ENCODE measurements at regions not wholly inside any gene's neighbourhood (a gene's known extent, or its start where the extent isn't known, plus 50 kb on each side); places are given as distances from the start of the nearest gene placed in this dataset.

- H3K27me3 Mint-ChIP-seq (ENCODE audit: low read depth): peaks cover 9% of the 10 kb centered on the region
- no peaks in the 10 kb centered on the region for H3K4me1 Mint-ChIP-seq
- no peaks in the 10 kb centered on the region for H3K9me3 Mint-ChIP-seq
- no peaks in the 10 kb centered on the region for H3K36me3 Mint-ChIP-seq
- TF ChIP-seq, protein P1, sequence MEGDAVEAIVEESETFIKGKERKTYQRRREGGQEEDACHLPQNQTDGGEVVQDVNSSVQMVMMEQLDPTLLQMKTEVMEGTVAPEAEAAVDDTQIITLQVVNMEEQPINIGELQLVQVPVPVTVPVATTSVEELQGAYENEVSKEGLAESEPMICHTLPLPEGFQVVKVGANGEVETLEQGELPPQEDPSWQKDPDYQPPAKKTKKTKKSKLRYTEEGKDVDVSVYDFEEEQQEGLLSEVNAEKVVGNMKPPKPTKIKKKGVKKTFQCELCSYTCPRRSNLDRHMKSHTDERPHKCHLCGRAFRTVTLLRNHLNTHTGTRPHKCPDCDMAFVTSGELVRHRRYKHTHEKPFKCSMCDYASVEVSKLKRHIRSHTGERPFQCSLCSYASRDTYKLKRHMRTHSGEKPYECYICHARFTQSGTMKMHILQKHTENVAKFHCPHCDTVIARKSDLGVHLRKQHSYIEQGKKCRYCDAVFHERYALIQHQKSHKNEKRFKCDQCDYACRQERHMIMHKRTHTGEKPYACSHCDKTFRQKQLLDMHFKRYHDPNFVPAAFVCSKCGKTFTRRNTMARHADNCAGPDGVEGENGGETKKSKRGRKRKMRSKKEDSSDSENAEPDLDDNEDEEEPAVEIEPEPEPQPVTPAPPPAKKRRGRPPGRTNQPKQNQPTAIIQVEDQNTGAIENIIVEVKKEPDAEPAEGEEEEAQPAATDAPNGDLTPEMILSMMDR (IDR thresholded peaks at IDR 0.05; ENCODE audit: unreplicated experiment): no peak
- DNase-seq (ENCODE audit: low spot score in 2 of 2, unreplicated experiment in 2 of 2): no peak
- no peak overlapping the region for H3K27ac Mint-ChIP-seq
- H3K4me3 Mint-ChIP-seq: no peak overlapping the region
Observed at GRCh38 chr20:9928955-9929354, 90.1 kb upstream of the PAK5 start.

DNA sequence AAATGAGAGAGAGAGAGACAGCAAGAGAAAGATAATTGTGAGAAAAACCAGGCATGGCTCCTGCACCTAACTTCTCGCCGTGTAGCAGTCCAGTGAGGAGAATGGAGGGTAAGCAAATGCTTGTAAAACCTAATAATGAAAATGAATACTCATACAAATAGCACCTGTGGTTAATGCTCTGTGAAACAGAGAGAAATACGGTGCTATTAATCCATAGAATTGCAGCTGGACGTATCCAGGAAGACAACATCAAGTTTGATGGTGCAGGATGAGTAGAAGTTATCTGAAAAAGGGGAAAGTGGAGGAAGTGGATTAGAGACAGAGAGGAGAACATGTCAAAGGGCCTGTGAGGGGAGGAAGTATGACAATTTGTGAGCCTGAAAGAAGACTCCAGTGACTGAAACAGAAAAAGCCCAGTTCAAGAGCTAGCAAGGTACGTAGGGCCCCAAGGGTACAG, 89.4 kb upstream of the PAK5 start:
- no peak overlapping the region for H3K4me3 Mint-ChIP-seq
- H3K4me1 Mint-ChIP-seq: no peaks in the 10 kb centered on the region
- H3K36me3 Mint-ChIP-seq: no peaks in the 10 kb centered on the region
- H3K27me3 Mint-ChIP-seq (ENCODE audit: low read depth): peaks cover 9% of the 10 kb centered on the region
- TF ChIP-seq, protein P1 (IDR thresholded peaks at IDR 0.05; ENCODE audit: unreplicated experiment): no peak
- no peaks in the 10 kb centered on the region for H3K9me3 Mint-ChIP-seq
- no peak for DNase-seq (ENCODE audit: low spot score in 2 of 2, unreplicated experiment in 2 of 2)
- H3K27ac Mint-ChIP-seq: no peak overlapping the region

GRCh38 chr20:9927224-9927623, 88.3 kb upstream of the PAK5 start:
- Mint-ChIP-seq H3K27me3 (ENCODE audit: low read depth) (peaks cover 9% of the 10 kb centered on the region), H3K36me3 (no peaks in the 10 kb centered on the region), H3K27ac (no peak overlapping the region), H3K9me3 (no peaks in the 10 kb centered on the region), H3K4me3 (no peak overlapping the region), H3K4me1 (no peaks in the 10 kb centered on the region)
- TF ChIP-seq, protein P1 (IDR thresholded peaks at IDR 0.05; ENCODE audit: unreplicated experiment): no peak
- DNase-seq (ENCODE audit: low spot score in 2 of 2, unreplicated experiment in 2 of 2): no peak

DNA sequence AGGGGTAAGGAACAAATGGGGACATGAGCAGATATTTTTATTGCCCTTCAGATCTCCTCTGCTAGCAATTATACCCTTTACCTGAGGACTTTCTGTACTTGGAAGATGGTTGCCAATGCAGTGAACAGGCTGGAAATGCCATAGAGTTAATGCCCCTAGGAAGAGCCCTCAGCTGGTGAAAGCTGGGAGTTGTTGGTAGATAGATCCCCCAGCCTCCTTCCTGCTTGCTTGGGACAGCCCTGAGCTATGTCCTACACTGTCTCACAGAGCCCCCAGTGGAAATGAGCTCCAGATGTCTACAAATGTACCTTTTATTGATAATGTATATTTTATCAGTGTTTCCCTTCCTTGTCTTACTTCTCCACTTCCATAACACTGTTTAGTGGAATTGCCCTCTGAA, 87.6 kb upstream of the PAK5 start:
- no peak for DNase-seq (ENCODE audit: low spot score in 2 of 2, unreplicated experiment in 2 of 2)
- no peak overlapping the region for H3K27ac Mint-ChIP-seq
- H3K4me3 Mint-ChIP-seq: no peak overlapping the region
- no peaks in the 10 kb centered on the region for H3K36me3 Mint-ChIP-seq
- peaks cover 9% of the 10 kb centered on the region for H3K27me3 Mint-ChIP-seq (ENCODE audit: low read depth)
- H3K4me1 Mint-ChIP-seq: no peaks in the 10 kb centered on the region
- TF ChIP-seq, protein P1 (IDR thresholded peaks at IDR 0.05; ENCODE audit: unreplicated experiment): no peak
- H3K9me3 Mint-ChIP-seq: no peaks in the 10 kb centered on the region

- H3K27me3 Mint-ChIP-seq (ENCODE audit: low read depth): peaks cover 11% of the 10 kb centered on the region
- no peaks in the 10 kb centered on the region for H3K36me3 Mint-ChIP-seq
- no peaks in the 10 kb centered on the region for H3K4me1 Mint-ChIP-seq
- TF ChIP-seq, protein P1 (IDR thresholded peaks at IDR 0.05; ENCODE audit: unreplicated experiment): no peak
- no peaks in the 10 kb centered on the region for H3K9me3 Mint-ChIP-seq
- no peak overlapping the region for H3K4me3 Mint-ChIP-seq
- no peak for DNase-seq (ENCODE audit: low spot score in 2 of 2, unreplicated experiment in 2 of 2)
- no peak overlapping the region for H3K27ac Mint-ChIP-seq
Observed at GRCh38 chr20:9926007-9926406, 87.1 kb upstream of the PAK5 start.

GRCh38 chr20:9923648-9924047, 84.8 kb upstream of the PAK5 start:
- Mint-ChIP-seq H3K4me3 (no peak overlapping the region), H3K9me3 (no peaks in the 10 kb centered on the region), H3K4me1 (peaks cover 1% of the 10 kb centered on the region), H3K27me3 (ENCODE audit: low read depth) (peaks cover 4% of the 10 kb centered on the region), H3K36me3 (no peaks in the 10 kb centered on the region), H3K27ac (no peak overlapping the region)
- no peak for DNase-seq (ENCODE audit: low spot score in 2 of 2, unreplicated experiment in 2 of 2)
- TF ChIP-seq, protein P1 (IDR thresholded peaks at IDR 0.05; ENCODE audit: unreplicated experiment): no peak
